ENCODE measurements at regions not wholly inside any gene's neighbourhood (a gene's known extent, or its start where the extent isn't known, plus 50 kb on each side); places are given as distances from the start of the nearest gene placed in this dataset.

DNA sequence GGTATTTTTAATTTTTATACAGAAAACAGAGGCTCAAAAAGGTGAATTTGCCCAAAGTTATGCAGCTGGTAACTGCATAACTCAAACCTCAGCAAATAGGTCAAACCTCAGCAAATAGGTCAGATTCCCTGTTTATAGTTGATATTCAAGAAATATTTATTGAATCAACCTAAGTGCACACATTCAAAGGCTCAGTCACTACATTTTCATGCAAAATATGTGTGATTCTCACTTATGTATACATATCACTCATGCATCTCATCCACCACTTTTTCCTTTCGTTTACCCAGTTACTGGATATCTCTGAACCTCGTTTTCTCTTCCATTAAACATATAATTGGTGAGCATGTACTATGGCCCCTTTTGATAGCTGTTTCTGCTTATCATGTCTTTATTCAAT is 158.3 kb upstream of the C1orf21 start:
- TF ChIP-seq, protein P1, sequence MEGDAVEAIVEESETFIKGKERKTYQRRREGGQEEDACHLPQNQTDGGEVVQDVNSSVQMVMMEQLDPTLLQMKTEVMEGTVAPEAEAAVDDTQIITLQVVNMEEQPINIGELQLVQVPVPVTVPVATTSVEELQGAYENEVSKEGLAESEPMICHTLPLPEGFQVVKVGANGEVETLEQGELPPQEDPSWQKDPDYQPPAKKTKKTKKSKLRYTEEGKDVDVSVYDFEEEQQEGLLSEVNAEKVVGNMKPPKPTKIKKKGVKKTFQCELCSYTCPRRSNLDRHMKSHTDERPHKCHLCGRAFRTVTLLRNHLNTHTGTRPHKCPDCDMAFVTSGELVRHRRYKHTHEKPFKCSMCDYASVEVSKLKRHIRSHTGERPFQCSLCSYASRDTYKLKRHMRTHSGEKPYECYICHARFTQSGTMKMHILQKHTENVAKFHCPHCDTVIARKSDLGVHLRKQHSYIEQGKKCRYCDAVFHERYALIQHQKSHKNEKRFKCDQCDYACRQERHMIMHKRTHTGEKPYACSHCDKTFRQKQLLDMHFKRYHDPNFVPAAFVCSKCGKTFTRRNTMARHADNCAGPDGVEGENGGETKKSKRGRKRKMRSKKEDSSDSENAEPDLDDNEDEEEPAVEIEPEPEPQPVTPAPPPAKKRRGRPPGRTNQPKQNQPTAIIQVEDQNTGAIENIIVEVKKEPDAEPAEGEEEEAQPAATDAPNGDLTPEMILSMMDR (IDR thresholded peaks at IDR 0.05): no peak
- no peak for TF ChIP-seq POLR2A (IDR thresholded peaks at IDR 0.05)
